Hepatocyte (in vitro differentiated cells): ENCODE measurements at regions not wholly inside any gene's neighbourhood (a gene's known extent, or its start where the extent isn't known, plus 50 kb on each side); places are given as distances from the start of the nearest gene placed in this dataset.

Source experiments
- DNase-seq: peaks from one replicate; pipeline ENCODE4 v3.0.0-alpha.2; 2016; ENCODE audit warnings: low spot score
- H2AFZ ChIP-seq: fragments of 200-600 bp; sonication (generic); 2 replicates; pipeline ENCODE4 v1.6.0; 2016; ENCODE audit warnings: antibody characterized with exemption, mild to moderate bottlenecking
- H3K27ac ChIP-seq: fragments of 200-600 bp; sonication (generic); 2 replicates; pipeline ENCODE4 v1.5.1; 2016; ENCODE audit warnings: mild to moderate bottlenecking
- H3K27me3 ChIP-seq: fragments of 200-600 bp; sonication (generic); 2 replicates; pipeline ENCODE4 v1.6.1; 2016
- H3K36me3 ChIP-seq: fragments of 200-600 bp; sonication (generic); replicated peaks from 2 replicates; pipeline ENCODE4 v1.5.1; 2016; ENCODE audit warnings: low read depth; ENCODE audit not compliant: insufficient read depth
- H3K4me1 ChIP-seq: fragments of 200-600 bp; sonication (generic); 2 replicates; pipeline ENCODE4 v1.5.1; 2016; ENCODE audit warnings: mild to moderate bottlenecking, moderate library complexity; ENCODE audit not compliant: insufficient read depth
- H3K4me2 ChIP-seq: fragments of 200-600 bp; sonication (generic); 2 replicates; pipeline ENCODE4 v1.6.0; 2016
- H3K4me3 ChIP-seq: fragments of 200-600 bp; sonication (generic); 2 replicates; pipeline ENCODE4 v1.5.1; 2016; ENCODE audit warnings: mild to moderate bottlenecking
- H3K79me2 ChIP-seq: fragments of 200-600 bp; sonication (generic); 2 replicates; pipeline ENCODE4 v1.6.0; 2017; ENCODE audit warnings: mild to moderate bottlenecking
- H3K9me2 ChIP-seq: fragments of 200-600 bp; sonication (generic); replicated peaks from 2 replicates; pipeline ENCODE4 v1.6.0; 2017; ENCODE audit warnings: mild to moderate bottlenecking; ENCODE audit not compliant: insufficient read depth
- H3K9me3 ChIP-seq: fragments of 200-600 bp; sonication (generic); 2 replicates; pipeline ENCODE4 v1.5.1; 2016; ENCODE audit warnings: low read depth, mild to moderate bottlenecking
- H4K20me1 ChIP-seq: fragments of 200-600 bp; sonication (generic); 2 replicates; pipeline ENCODE4 v1.6.0; 2016; ENCODE audit warnings: mild to moderate bottlenecking; ENCODE audit not compliant: insufficient read depth, poor library complexity, severe bottlenecking
- EZH2 ChIP-seq: fragments of 200-600 bp; sonication (generic); IDR thresholded peaks from 2 replicates; pipeline ENCODE4 v1.6.1; 2016; ENCODE audit warnings: antibody characterized with exemption, mild to moderate bottlenecking, borderline replicate concordance
- EZH2phosphoT487 ChIP-seq: fragments of 200-600 bp; sonication (generic); IDR thresholded peaks from one replicate; pipeline ENCODE4 v1.6.1; 2018; ENCODE audit warnings: antibody characterized with exemption, mild to moderate bottlenecking, low read depth, moderate library complexity; ENCODE audit not compliant: unreplicated experiment, severe bottlenecking
- WGBS: methylation state at CpG from one replicate; pipeline ENCODE4 v1.1.6; 2016; ENCODE audit warnings: low lambda C conversion rate; ENCODE audit errors: missing lambda C conversion rate; 5-methylcytosine and 5-hydroxymethylcytosine counted together
- TF ChIP-seq, protein P1 (sequence below): fragments of 200-600 bp; sonication (generic); IDR thresholded peaks from 2 replicates; pipeline ENCODE4 v1.5.1; 2016; ENCODE audit warnings: antibody characterized with exemption, mild to moderate bottlenecking; ENCODE audit not compliant: poor library complexity

DNA sequence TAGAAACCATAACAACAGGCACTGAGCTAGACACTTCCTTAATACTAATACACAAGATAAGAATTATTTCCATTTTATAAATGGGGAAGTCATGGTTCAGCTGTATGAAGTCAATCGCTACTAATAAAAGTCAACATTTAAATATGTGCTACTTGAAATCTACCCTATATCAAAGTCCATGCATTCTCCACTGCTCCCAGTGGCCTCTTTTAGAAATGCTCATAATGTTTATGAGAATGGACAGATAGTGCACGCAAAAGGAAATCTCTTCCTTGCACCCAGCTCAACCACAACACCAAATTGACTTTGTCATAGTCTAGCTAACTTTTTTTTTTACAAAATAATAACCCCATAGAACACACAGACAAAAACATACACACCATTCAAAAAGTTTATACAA lies 281.7 kb upstream of the CXADR start:
- Histone ChIP-seq H4K20me1 (no peaks in the 10 kb centered on the region), H3K36me3 (peaks cover 3% of the 10 kb centered on the region), H3K9me2 (no peaks in the 10 kb centered on the region), H3K27me3 (no peaks in the 10 kb centered on the region), H3K4me1 (no peaks in the 10 kb centered on the region), H3K4me2 (no peak overlapping the region), H3K27ac (no peak overlapping the region), H3K4me3 (no peak overlapping the region), H2AFZ (no peak overlapping the region), H3K9me3 (peaks cover 3% of the 10 kb centered on the region), H3K79me2 (no peaks in the 10 kb centered on the region)
- 89% methylated on average over 2 of the region's 2 CpGs for whole genome bisulfite sequencing
- DNase-seq = no peak
- no peak for TF ChIP-seq EZH2
- TF ChIP-seq, protein P1, sequence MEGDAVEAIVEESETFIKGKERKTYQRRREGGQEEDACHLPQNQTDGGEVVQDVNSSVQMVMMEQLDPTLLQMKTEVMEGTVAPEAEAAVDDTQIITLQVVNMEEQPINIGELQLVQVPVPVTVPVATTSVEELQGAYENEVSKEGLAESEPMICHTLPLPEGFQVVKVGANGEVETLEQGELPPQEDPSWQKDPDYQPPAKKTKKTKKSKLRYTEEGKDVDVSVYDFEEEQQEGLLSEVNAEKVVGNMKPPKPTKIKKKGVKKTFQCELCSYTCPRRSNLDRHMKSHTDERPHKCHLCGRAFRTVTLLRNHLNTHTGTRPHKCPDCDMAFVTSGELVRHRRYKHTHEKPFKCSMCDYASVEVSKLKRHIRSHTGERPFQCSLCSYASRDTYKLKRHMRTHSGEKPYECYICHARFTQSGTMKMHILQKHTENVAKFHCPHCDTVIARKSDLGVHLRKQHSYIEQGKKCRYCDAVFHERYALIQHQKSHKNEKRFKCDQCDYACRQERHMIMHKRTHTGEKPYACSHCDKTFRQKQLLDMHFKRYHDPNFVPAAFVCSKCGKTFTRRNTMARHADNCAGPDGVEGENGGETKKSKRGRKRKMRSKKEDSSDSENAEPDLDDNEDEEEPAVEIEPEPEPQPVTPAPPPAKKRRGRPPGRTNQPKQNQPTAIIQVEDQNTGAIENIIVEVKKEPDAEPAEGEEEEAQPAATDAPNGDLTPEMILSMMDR = no peak
- TF ChIP-seq EZH2phosphoT487 = no peak

DNA sequence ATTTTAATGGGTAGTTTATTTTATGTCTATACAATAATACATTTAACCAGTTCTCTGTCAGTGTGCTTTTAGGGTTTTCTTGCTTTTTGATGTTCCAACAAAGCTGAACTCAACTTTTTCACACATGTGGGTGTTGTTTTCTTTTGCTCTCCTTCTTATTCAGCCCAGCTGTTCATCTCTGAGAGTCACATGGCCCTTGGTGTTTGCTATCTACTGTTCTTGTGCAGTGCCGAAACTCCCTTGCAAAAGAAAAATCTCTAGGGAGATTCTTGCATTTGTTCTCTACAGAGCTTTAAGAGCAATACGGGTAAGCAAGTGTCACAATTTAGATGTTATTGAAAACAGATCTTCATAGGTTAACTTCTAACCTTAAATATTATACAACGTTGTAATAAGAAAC lies 281.1 kb upstream of the CXADR start:
- Histone ChIP-seq H3K9me3 (peaks cover under 1% of the 10 kb centered on the region), H3K4me1 (no peaks in the 10 kb centered on the region), H3K79me2 (no peaks in the 10 kb centered on the region), H3K4me3 (no peak overlapping the region), H3K36me3 (peaks cover 3% of the 10 kb centered on the region), H3K27me3 (no peaks in the 10 kb centered on the region), H3K4me2 (no peak overlapping the region), H3K9me2 (no peaks in the 10 kb centered on the region), H2AFZ (no peak overlapping the region), H4K20me1 (no peaks in the 10 kb centered on the region), H3K27ac (no peak overlapping the region)
- WGBS = 72% methylated on average over 3 of the region's 3 CpGs
- TF ChIP-seq EZH2phosphoT487 = no peak
- TF ChIP-seq EZH2 = no peak
- TF ChIP-seq, protein P1 = no peak
- no peak for DNase-seq

DNA sequence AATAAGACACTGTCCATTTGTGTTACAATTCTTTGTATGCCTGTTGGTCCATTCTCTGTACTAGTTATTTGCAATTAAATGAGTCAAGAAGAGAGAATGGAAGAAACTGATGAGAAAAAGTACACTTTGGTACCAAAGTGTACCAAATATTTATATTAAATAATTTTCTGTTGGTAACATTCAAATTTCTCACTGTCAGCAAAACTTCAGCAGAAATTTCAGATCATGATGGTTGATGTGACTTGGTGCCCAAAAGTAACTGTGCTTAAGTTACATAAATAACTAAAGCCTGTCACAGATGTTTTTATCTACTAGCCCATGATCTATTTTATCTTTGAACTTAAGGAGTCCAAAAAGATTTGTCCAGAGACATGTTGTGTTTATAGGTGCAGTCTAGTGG lies 274.4 kb upstream of the CXADR start:
- no peak overlapping the region for H3K4me2 ChIP-seq
- no peaks in the 10 kb centered on the region for H3K79me2 ChIP-seq
- TF ChIP-seq EZH2phosphoT487 (no peak), EZH2 (no peak)
- TF ChIP-seq, protein P1 = no peak
- no peaks in the 10 kb centered on the region for H3K9me2 ChIP-seq
- H2AFZ ChIP-seq = no peak overlapping the region
- no peaks in the 10 kb centered on the region for H3K27me3 ChIP-seq
- no peak overlapping the region for H3K27ac ChIP-seq
- no peaks in the 10 kb centered on the region for H4K20me1 ChIP-seq
- no peaks in the 10 kb centered on the region for H3K36me3 ChIP-seq
- H3K9me3 ChIP-seq = no peaks in the 10 kb centered on the region
- no peak for DNase-seq
- H3K4me1 ChIP-seq = no peaks in the 10 kb centered on the region
- no peak overlapping the region for H3K4me3 ChIP-seq

DNA sequence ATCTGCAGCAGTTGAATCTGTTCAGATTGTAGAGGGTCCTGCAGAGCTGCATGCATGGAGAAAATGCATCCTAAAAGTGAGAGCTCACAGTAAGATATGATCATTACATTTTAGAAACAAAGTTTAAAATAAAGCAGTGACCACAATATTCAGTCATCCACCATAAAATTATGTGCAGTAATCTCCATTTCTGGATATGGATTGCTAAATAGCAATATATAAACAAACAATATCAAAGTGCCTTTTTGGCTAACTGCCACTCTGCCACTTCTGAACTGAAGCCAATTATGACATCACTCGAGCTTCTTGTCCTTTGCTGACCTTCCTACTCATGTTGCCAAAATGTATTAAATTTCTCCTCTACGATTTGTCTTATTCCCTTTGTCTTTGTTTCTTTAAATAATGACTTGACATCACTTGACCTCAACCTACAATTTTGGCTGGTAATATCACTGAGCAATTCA lies 262.0 kb upstream of the CXADR start:
- Histone ChIP-seq H3K9me3 (no peaks in the 10 kb centered on the region), H3K36me3 (no peaks in the 10 kb centered on the region), H3K4me3 (no peak overlapping the region), H3K79me2 (no peaks in the 10 kb centered on the region), H3K4me2 (no peak overlapping the region), H3K4me1 (peaks cover 5% of the 10 kb centered on the region), H2AFZ (no peak overlapping the region), H3K9me2 (no peaks in the 10 kb centered on the region), H4K20me1 (no peaks in the 10 kb centered on the region), H3K27ac (peak overlapping the region; percentile 49), H3K27me3 (no peaks in the 10 kb centered on the region)
- no peak for DNase-seq
- TF ChIP-seq EZH2phosphoT487 = no peak
- TF ChIP-seq, protein P1 = no peak
- no peak for TF ChIP-seq EZH2
- WGBS = 45% methylated on average over 2 of the region's 2 CpGs
